Activated CD8-positive, alpha-beta memory T cell treated with anti-CD3 and anti-CD28 coated beads, Interleukin-2, amount 10 ng/mL, durations not matched to agents 7 days and 5 days (primary cell): ENCODE measurements at regions not wholly inside any gene's neighbourhood (a gene's known extent, or its start where the extent isn't known, plus 50 kb on each side); places are given as distances from the start of the nearest gene placed in this dataset.
"Not testable (repeated sequence)": the region's sequence is repeated elsewhere in the genome, so short reads cannot be mapped to it uniquely, and the experiment has no call there.

Source experiments
- ATAC-seq: fragments of 150-1000 bp; cut with Tn5 transposase; one replicate; pipeline ENCODE4 v1.10.0; 2021; ENCODE audit warnings: moderate library complexity
- CTCF ChIA-PET: fragments of 350-600 bp; sonication (Branson Sonifier 250); formaldehyde crosslinking; loops from one replicate; lab custom pipeline; 2021; ENCODE audit warnings: antibody characterized with exemption; lab: Charles Lee
- DNase-seq: peaks from one replicate; pipeline ENCODE4 v3.0.0-alpha.2; 2020
- H3K27ac Mint-ChIP-seq: one replicate; pipeline ENCODE4 v1.8.0; 2021; ENCODE audit warnings: mild to moderate bottlenecking, mixed read lengths
- H3K27me3 Mint-ChIP-seq: one replicate; pipeline ENCODE4 v1.8.0; 2021; ENCODE audit warnings: mixed read lengths
- H3K36me3 Mint-ChIP-seq: one replicate; pipeline ENCODE4 v1.8.0; 2021; ENCODE audit warnings: mild to moderate bottlenecking, mixed read lengths
- H3K4me1 Mint-ChIP-seq: one replicate; pipeline ENCODE4 v1.8.0; 2021; ENCODE audit warnings: mixed read lengths
- H3K4me3 Mint-ChIP-seq: one replicate; pipeline ENCODE4 v1.8.0; 2021; ENCODE audit warnings: mild to moderate bottlenecking, moderate library complexity, mixed read lengths
- H3K9me3 Mint-ChIP-seq: one replicate; pipeline ENCODE4 v1.8.0; 2022; ENCODE audit warnings: low read depth, mixed read lengths

DNA sequence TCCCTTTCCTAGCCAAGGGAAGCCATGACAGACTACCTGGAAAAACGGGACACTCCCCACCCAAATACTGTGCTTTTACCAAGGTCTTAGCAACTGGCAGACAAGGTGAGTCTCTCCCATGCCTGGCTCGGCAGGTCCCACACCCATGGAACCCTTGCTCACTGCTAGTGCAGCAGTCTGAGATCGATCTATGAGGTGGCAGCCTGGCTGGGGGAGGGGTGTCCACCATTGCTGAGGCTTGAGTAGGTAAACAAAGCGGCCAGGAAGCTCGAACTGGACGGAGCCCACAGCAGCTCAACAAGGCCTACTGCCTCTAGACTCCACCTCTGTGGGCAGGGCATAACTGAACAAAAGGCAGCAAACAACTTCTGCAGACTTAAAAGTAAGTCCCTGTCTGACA is 104.4 kb upstream of the GRB10 start:
- H3K4me3 Mint-ChIP-seq, H3K27ac Mint-ChIP-seq, H3K4me1 Mint-ChIP-seq, DNase-seq, H3K9me3 Mint-ChIP-seq, ATAC-seq, CTCF ChIA-PET, H3K36me3 Mint-ChIP-seq: not testable (repeated sequence)
- peaks cover 32% of the 10 kb centered on the region for H3K27me3 Mint-ChIP-seq

DNA sequence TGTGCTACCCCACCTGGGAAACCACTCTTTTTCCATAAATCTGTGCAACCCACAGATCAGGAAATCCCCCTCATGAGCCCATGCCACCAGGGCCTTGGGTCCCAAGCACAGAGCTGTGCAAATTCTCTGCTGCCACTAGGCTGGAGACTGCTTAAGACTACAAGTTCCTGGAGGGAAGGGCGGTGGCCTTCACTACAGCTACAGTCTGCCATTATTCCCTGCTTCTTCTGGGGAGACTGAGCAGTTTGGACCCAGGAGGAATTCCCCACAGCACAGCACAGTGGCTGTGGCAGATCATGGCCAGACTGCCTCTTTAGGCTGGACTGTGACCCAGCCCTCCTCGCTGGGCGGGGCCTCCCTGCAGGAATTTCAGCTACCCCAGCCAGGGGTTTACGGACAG is 89.7 kb upstream of the GRB10 start:
- no peak overlapping the region for H3K4me3 Mint-ChIP-seq
- DNase-seq, result peak; percentile 19
- no peaks in the 10 kb centered on the region for H3K36me3 Mint-ChIP-seq
- H3K9me3 Mint-ChIP-seq, result no peaks in the 10 kb centered on the region
- H3K27ac Mint-ChIP-seq, result no peak overlapping the region
- H3K27me3 Mint-ChIP-seq, result peaks cover 27% of the 10 kb centered on the region
- H3K4me1 Mint-ChIP-seq, result no peaks in the 10 kb centered on the region
- CTCF ChIA-PET, result no interaction called here
- ATAC-seq, result no peak

GRCh38 chr7:50869108-50869725 is 86.5 kb upstream of the GRB10 start:
- Mint-ChIP-seq H3K36me3 (no peaks in the 10 kb centered on the region), H3K4me1 (no peaks in the 10 kb centered on the region), H3K27me3 (peaks cover 16% of the 10 kb centered on the region), H3K9me3 (no peaks in the 10 kb centered on the region), H3K4me3 (no peak overlapping the region), H3K27ac (no peak overlapping the region)
- no peak for DNase-seq
- CTCF ChIA-PET, result no interaction called here
- no peak for ATAC-seq

DNA sequence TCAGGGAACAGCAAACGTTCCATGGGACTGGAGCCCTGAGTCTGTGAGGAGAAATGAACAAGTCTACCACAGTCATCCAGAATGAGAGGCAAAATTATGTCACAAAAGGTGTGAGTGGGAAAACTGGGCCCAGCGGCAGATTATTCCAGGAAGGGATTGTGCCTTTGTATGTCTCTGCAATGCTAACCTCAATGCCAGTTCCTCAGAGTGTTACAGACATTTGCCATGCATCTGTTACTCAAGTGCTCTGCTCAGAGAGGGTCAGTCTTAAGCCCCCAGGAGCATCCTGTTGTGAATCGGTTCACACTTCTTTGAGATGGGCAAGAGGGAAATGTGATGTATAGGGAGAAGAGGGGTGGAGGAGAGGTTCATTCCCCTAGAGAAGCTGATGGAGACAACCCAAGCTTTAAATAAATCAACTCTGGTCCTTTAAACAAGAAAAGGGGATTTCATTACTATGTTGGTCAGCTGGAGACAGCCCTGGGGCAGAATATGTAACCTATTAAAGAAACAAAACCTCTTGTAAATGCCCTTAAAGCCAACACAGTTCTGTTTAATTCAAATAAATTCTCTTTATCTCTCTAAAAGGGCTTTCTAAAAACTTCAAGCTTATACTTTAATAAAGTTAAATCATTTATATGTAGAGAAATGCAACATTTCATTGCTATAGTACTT is 85.9 kb upstream of the GRB10 start:
- Mint-ChIP-seq H3K36me3 (no peaks in the 10 kb centered on the region), H3K4me3 (no peak overlapping the region), H3K4me1 (no peaks in the 10 kb centered on the region), H3K27ac (no peak overlapping the region), H3K27me3 (peaks cover 11% of the 10 kb centered on the region), H3K9me3 (no peaks in the 10 kb centered on the region)
- ATAC-seq, result no peak
- CTCF ChIA-PET, result no interaction called here
- no peak for DNase-seq

DNA sequence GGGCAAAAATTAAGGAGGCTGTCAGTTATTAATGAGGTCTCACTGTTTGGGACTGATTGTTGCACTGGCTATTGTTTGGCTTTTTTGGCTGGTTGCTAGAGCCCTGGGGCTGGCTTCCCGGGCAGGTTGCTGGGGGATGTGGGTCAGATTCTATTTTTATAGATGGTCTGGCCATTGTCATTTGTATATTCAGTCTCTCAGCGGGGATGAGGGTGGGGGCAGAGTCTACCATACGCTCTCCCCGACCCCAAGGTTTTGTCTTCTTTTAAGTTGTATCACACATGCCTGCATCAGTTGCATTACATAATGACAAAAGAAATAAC is 84.3 kb upstream of the GRB10 start:
- CTCF ChIA-PET, result no interaction called here
- H3K36me3 Mint-ChIP-seq, result no peaks in the 10 kb centered on the region
- H3K27me3 Mint-ChIP-seq, result peaks cover 8% of the 10 kb centered on the region
- H3K4me3 Mint-ChIP-seq, result no peak overlapping the region
- no peak overlapping the region for H3K27ac Mint-ChIP-seq
- peaks cover 4% of the 10 kb centered on the region for H3K4me1 Mint-ChIP-seq
- DNase-seq (no peak), ATAC-seq (no peak)
- H3K9me3 Mint-ChIP-seq, result no peaks in the 10 kb centered on the region

DNA sequence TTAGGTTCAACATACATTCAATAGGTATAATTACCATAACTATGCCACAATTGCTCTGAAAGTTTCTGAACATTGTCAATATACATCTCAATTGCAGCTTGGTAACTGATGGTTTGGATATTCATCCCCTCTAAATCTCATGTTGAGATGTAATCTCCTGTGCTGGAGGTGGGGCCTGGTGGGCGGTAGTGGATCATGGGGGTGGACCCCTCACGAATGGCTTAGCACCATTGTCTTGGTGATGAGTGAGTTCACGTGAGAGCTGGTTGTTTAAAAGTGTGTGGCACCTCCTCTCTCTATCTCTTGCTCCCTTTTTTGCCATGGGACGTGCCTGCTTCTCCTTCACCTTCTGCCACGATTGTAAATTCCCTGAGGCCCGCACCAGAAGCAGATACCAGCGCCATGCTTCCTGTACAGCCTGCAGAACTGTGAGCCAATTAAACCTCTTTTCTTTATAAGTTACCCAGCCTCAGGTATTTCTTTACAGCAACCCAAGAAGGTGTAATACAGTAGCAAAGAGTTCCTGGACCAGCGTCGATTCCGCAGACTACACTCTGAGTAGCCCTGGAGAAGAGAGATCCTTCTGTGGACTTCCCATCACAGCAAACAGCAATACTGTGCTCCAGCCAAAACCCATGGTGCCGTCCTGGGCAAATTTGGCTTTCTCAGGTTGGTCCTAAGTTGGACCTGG is 83.8 kb upstream of the GRB10 start:
- no peak for DNase-seq
- no peak overlapping the region for H3K27ac Mint-ChIP-seq
- no peaks in the 10 kb centered on the region for H3K36me3 Mint-ChIP-seq
- no peak for ATAC-seq
- H3K27me3 Mint-ChIP-seq, result peaks cover 8% of the 10 kb centered on the region
- H3K9me3 Mint-ChIP-seq, result no peaks in the 10 kb centered on the region
- CTCF ChIA-PET, result no interaction called here
- no peak overlapping the region for H3K4me3 Mint-ChIP-seq
- H3K4me1 Mint-ChIP-seq, result peaks cover 4% of the 10 kb centered on the region

DNA sequence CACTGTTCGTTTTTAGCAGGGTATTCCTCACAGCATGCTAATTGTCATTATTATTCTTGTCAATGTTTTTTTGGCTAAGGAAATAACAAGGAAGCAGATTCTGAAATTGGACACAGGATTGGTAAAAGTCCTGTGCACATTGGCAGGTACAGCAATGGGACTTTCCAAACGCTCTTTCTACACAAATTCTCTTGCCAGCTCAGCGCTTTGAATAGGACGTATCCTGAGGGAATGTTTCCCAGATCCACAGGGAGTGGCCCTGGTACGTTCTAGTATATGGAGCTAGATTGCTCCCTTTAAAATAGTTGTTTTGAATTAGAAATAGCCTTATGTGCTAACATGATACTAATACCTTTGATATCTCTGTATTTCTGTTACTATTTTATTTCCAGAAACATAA is 82.8 kb upstream of the GRB10 start:
- DNase-seq (no peak), ATAC-seq (no peak)
- CTCF ChIA-PET, result no interaction called here
- Mint-ChIP-seq H3K27ac (no peak overlapping the region), H3K4me3 (no peak overlapping the region), H3K36me3 (no peaks in the 10 kb centered on the region), H3K4me1 (peaks cover 4% of the 10 kb centered on the region), H3K9me3 (no peaks in the 10 kb centered on the region), H3K27me3 (peaks cover 11% of the 10 kb centered on the region)

GRCh38 chr7:50864694-50865093 is 82.0 kb upstream of the GRB10 start:
- ATAC-seq (no peak), DNase-seq (peak; percentile 26)
- H3K27ac Mint-ChIP-seq, result no peak overlapping the region
- no peaks in the 10 kb centered on the region for H3K9me3 Mint-ChIP-seq
- CTCF ChIA-PET, result no interaction called here
- H3K4me3 Mint-ChIP-seq, result no peak overlapping the region
- H3K27me3 Mint-ChIP-seq, result peaks cover 11% of the 10 kb centered on the region
- no peaks in the 10 kb centered on the region for H3K36me3 Mint-ChIP-seq
- H3K4me1 Mint-ChIP-seq, result peaks cover 4% of the 10 kb centered on the region

GRCh38 chr7:50863053-50863452 is 80.4 kb upstream of the GRB10 start:
- Mint-ChIP-seq H3K9me3 (no peaks in the 10 kb centered on the region), H3K27me3 (peaks cover 9% of the 10 kb centered on the region), H3K4me1 (peaks cover 4% of the 10 kb centered on the region), H3K27ac (no peak overlapping the region), H3K36me3 (no peaks in the 10 kb centered on the region), H3K4me3 (no peak overlapping the region)
- ATAC-seq, result no peak
- peak; percentile 39 for DNase-seq
- CTCF ChIA-PET, result no interaction called here

GRCh38 chr7:50862302-50862701 is 79.6 kb upstream of the GRB10 start:
- Mint-ChIP-seq H3K4me3 (no peak overlapping the region), H3K36me3 (no peaks in the 10 kb centered on the region), H3K27me3 (peaks cover 12% of the 10 kb centered on the region), H3K4me1 (peaks cover 4% of the 10 kb centered on the region), H3K9me3 (no peaks in the 10 kb centered on the region), H3K27ac (no peak overlapping the region)
- DNase-seq (no peak), ATAC-seq (no peak)
- CTCF ChIA-PET, result no interaction called here

GRCh38 chr7:50860598-50860997 is 77.9 kb upstream of the GRB10 start:
- CTCF ChIA-PET, result no interaction called here
- no peak for ATAC-seq
- Mint-ChIP-seq H3K4me1 (peaks cover 4% of the 10 kb centered on the region), H3K27me3 (peaks cover 13% of the 10 kb centered on the region), H3K9me3 (no peaks in the 10 kb centered on the region), H3K4me3 (no peak overlapping the region), H3K36me3 (no peaks in the 10 kb centered on the region), H3K27ac (no peak overlapping the region)
- peak; percentile 18 for DNase-seq

DNA sequence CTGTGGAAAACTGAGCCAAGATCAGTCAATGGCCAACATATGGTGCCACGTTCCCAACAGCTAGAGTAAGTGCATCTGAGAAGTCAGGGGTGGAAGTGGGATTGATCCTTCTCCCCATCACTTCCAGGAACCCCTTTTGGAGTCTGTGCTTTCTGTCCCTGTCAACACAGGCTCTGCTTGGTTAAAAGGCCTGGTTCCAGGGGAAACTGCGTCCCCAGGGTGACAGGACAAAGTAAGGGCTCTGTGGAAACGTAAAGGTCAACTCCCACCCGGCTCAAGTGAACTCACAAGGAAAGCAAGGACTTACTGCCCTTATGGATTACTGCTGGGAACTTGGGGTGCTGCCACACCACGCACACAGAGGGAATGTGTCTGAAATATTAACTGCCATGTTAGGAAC is 77.5 kb upstream of the GRB10 start:
- H3K4me3 Mint-ChIP-seq, result no peak overlapping the region
- ATAC-seq, result no peak
- H3K27ac Mint-ChIP-seq, result no peak overlapping the region
- CTCF ChIA-PET, result no interaction called here
- peak; percentile 25 for DNase-seq
- H3K9me3 Mint-ChIP-seq, result no peaks in the 10 kb centered on the region
- no peaks in the 10 kb centered on the region for H3K36me3 Mint-ChIP-seq
- peaks cover 11% of the 10 kb centered on the region for H3K27me3 Mint-ChIP-seq
- H3K4me1 Mint-ChIP-seq, result peaks cover 4% of the 10 kb centered on the region

DNA sequence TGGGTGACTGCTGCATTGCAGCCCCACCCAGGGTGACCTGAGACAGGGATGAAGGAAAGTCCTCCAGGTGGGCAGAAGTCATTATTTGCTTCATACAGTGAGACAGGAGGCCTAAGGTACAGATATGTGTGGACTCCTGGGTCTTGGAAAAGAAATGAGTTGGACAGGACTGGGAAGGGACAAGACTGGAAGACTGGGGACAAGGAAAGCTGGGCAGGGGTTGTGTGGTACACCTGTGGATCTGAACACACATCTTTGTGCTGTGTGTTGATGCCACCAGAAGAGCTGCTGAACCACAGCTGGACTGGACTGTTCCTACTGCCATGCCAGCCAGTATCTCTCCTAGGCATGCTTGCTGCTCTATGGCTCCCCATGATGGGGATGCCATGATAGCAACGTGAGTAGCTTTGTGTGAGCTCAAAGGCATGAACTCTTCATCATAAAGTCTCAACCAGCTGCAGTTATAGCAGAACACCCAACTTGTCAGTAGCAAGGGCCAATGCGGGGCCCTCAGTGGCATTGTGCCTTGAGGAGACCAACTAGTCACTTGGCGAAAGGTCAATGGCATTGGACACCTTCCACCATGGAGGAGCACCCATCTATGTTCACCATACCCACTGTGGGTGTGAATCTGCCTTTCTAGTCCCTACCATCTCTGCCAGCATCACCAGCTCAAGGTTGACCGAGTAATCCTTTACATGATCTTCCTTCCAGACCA is 76.0 kb upstream of the GRB10 start:
- CTCF ChIA-PET, result no interaction called here
- ATAC-seq, result no peak
- H3K27ac Mint-ChIP-seq, result no peak overlapping the region
- no peak overlapping the region for H3K4me3 Mint-ChIP-seq
- peaks cover 11% of the 10 kb centered on the region for H3K27me3 Mint-ChIP-seq
- no peaks in the 10 kb centered on the region for H3K36me3 Mint-ChIP-seq
- H3K4me1 Mint-ChIP-seq, result peaks cover 6% of the 10 kb centered on the region
- peak; percentile 25 for DNase-seq
- no peaks in the 10 kb centered on the region for H3K9me3 Mint-ChIP-seq
